GM20000 (cell line): ENCODE measurements at regions not wholly inside any gene's neighbourhood (a gene's known extent, or its start where the extent isn't known, plus 50 kb on each side); places are given as distances from the start of the nearest gene placed in this dataset.

ENCODE experiments used
- DNase-seq: peaks from one replicate; pipeline ENCODE4 v3.0.0; 2012; ENCODE audit warnings: low spot score
- TF ChIP-seq, protein P1 (sequence below): IDR thresholded peaks from 2 replicates; pipeline ENCODE4 v1.5.1; 2012; ENCODE audit warnings: mild to moderate bottlenecking, control low read depth; ENCODE audit errors: extremely low read depth, missing control alignments

DNA sequence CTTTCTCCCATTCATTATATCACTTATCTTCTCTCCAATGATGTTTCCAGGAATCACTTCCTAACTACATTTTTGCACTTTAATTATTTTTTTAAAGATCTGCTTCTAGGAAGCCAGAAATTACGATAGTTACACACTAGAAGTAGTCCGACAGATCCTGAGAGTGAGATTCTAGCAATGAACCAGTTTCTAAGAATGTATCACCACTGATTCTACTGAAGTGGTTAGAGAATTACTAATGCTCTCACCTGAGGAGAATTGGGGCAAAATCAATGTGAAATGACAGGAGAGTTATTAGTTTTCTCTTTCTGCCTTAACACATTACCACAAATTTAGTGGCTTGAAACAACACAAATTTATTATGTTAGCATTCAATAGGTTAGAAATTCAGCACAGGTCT, 241.2 kb downstream of the CASP12 start:
- TF ChIP-seq, protein P1, sequence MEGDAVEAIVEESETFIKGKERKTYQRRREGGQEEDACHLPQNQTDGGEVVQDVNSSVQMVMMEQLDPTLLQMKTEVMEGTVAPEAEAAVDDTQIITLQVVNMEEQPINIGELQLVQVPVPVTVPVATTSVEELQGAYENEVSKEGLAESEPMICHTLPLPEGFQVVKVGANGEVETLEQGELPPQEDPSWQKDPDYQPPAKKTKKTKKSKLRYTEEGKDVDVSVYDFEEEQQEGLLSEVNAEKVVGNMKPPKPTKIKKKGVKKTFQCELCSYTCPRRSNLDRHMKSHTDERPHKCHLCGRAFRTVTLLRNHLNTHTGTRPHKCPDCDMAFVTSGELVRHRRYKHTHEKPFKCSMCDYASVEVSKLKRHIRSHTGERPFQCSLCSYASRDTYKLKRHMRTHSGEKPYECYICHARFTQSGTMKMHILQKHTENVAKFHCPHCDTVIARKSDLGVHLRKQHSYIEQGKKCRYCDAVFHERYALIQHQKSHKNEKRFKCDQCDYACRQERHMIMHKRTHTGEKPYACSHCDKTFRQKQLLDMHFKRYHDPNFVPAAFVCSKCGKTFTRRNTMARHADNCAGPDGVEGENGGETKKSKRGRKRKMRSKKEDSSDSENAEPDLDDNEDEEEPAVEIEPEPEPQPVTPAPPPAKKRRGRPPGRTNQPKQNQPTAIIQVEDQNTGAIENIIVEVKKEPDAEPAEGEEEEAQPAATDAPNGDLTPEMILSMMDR = no peak
- no peak for DNase-seq

DNA sequence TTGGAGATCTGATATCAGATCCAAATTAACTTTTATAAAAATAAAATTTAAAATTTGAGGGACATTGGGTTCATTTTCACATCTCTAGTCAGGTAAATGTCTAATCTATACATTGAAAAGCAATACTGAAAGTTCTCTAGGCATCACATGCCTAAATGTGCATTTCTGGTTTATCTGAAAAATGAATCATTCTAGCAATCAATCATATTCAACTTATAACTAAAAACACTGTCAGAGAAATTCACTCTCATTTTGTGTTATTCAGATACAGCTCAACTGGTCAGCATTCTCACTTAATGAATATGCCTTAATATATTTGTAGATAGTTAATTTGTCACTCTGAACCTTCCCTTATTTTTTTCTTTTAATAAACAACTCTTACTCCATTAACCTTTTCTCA, 243.2 kb downstream of the CASP12 start:
- no peak for DNase-seq
- TF ChIP-seq, protein P1 = no peak

DNA sequence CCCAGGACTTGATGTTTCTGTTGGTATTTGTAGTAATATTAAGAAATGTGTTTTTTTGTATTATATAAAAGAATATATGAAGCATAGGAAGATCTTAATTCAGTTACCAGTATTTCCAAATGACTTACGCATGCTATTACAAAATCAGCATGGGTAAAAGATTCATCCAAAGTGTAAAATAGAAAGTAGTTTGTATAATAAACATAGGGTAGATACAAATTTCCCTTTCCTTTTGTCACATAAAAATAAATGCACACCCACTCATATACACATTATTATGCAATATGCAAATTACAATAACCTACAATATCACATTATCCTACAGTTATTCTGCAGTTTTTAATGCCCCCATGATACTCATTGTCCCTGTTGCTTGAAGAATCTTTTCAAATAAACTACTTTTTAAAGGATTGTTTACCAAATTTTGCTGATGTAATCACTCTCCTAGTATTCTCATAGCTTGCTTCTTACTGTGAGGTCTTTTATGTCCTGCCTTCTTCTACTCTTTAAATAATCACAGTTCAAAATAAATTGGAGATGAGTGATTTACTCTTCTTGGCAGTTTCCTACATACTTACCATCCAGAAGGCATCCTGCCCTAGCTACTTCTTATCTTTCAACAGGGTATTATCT, 244.0 kb downstream of the CASP12 start:
- TF ChIP-seq, protein P1 = no peak
- DNase-seq = no peak

DNA sequence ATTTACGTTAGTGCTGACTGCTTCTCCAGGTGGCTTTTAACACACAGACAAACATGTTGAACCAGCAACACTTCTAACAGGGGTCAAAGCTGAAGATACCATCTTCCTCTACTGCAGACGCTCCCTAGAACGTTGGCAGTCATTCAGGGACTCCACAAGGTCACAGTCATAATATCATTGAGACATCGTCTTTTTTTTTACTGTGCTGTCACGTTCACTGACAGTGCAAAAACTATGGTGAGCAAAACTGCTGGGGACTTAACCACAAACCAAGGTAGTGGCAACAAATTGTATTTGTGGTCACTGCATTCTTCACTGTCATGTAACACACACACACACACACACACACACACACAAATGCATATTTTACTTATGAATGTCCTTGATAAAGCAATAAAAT, 244.9 kb downstream of the CASP12 start:
- TF ChIP-seq, protein P1 = no peak
- DNase-seq = no peak

DNA sequence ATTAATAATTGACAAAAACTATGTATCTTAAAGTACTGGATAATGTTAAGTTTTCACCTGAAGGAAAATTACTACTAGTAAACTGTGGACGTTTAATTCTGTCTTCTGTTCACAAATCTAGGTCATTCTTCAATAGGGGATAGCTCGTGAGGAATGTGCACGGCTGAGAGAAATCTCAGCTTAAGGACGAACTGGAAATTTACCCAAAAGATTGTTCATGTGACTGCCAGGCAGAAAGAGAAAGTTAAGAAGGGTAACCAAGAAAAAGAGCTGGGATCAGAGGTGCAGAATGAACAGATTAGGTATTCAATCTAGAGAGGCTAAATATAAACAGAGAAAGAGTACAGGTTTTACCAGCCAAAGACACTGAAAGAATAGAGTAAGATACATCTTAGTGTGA, 245.3 kb downstream of the CASP12 start:
- DNase-seq = no peak
- TF ChIP-seq, protein P1 = no peak

DNA sequence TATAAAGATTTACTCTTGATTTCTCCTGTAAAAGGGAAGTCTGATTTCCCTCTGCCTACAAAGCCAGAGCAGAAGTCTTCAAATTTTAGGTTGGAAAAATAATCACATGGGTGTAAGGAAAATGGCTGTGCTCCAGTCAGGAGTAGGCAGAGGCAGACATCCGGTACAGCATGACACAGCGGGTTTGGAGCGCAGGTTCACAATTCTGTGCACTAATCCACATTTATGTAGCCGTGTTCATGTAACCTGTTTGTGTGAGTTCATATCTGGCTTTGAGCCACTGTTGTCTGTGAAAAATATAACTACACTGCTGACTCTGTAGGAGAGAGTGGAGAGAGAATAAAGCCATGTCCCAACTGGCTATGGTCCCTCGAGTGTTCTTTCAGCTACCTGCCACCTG, 248.0 kb downstream of the CASP12 start:
- no peak for DNase-seq
- TF ChIP-seq, protein P1 = no peak

DNA sequence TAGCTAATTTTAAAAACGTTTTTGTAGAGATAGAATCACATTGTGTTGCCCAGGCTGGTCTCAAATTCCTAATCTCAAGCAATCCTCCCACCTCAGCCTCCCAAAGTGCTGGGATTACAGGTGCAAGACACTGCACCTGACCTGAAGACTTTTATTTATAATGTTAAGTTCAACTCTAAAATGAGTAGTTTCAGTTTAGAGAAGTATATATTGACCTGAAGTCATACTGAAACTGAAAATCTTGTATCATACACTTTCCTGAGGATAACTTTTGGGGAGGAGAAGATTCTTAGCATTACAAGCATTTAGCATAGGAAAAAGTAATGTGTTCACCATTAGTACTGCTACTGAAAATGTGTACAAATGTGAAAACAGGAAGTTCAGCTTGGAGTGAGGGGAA, 249.3 kb downstream of the CASP12 start:
- no peak for DNase-seq
- TF ChIP-seq, protein P1 = no peak
